Neural crest cell (in vitro differentiated cells): ENCODE measurements at regions not wholly inside any gene's neighbourhood (a gene's known extent, or its start where the extent isn't known, plus 50 kb on each side); places are given as distances from the start of the nearest gene placed in this dataset.
A peak's percentile ranks its signal among the peaks of the same experiment; 100 is the strongest.

Source experiments
- DNase-seq: peaks from one replicate; pipeline ENCODE4 v3.0.0; 2021; ENCODE audit warnings: low read depth, mixed read lengths, low spot score
- H3K27ac Mint-ChIP-seq: one replicate; pipeline ENCODE4 v1.8.0; 2021; ENCODE audit warnings: mild to moderate bottlenecking, mixed read lengths; ENCODE audit not compliant: unreplicated experiment
- H3K27me3 Mint-ChIP-seq: 2 replicates; pipeline ENCODE4 v1.8.0; 2021; ENCODE audit warnings: low read depth, mild to moderate bottlenecking, mixed read lengths
- H3K36me3 Mint-ChIP-seq: 2 replicates; pipeline ENCODE4 v1.8.0; 2021; ENCODE audit warnings: low read depth, mild to moderate bottlenecking, mixed read lengths
- H3K4me1 Mint-ChIP-seq: 2 replicates; pipeline ENCODE4 v1.8.0; 2021; ENCODE audit warnings: mixed read lengths
- H3K4me3 Mint-ChIP-seq: one replicate; pipeline ENCODE4 v1.8.0; 2021; ENCODE audit warnings: mild to moderate bottlenecking, mixed read lengths
- H3K9me3 Mint-ChIP-seq: 2 replicates; pipeline ENCODE4 v1.8.0; 2021; ENCODE audit warnings: mixed read lengths
- TF ChIP-seq, protein P1 (sequence below): fragments of 200-600 bp; sonication (generic); conservative IDR thresholded peaks from 2 replicates; pipeline ENCODE4 v1.5.0; 2021; ENCODE audit warnings: antibody characterized with exemption, mild to moderate bottlenecking

DNA sequence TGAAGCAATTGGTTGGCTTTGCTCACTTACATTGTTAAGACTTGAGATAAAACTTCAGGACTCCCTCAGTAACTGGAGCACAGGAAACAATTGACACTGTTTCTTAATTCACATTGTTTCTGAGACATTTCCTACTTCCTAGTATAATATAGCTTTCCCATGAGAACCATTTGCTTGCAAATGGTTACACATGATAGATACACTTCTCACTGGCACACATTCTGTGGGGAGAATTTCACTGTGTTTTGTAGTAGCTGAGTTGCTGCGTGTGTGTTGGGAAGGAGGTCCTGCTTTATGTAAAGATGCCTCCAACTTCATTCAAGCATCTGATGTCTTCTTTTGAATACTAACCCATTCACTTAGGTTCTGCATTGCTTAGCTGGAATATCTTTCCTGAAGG lies 85.3 kb upstream of the SLC4A4 start:
- H3K9me3 Mint-ChIP-seq = no peaks in the 10 kb centered on the region
- DNase-seq = no peak
- no peaks in the 10 kb centered on the region for H3K27me3 Mint-ChIP-seq
- TF ChIP-seq, protein P1, sequence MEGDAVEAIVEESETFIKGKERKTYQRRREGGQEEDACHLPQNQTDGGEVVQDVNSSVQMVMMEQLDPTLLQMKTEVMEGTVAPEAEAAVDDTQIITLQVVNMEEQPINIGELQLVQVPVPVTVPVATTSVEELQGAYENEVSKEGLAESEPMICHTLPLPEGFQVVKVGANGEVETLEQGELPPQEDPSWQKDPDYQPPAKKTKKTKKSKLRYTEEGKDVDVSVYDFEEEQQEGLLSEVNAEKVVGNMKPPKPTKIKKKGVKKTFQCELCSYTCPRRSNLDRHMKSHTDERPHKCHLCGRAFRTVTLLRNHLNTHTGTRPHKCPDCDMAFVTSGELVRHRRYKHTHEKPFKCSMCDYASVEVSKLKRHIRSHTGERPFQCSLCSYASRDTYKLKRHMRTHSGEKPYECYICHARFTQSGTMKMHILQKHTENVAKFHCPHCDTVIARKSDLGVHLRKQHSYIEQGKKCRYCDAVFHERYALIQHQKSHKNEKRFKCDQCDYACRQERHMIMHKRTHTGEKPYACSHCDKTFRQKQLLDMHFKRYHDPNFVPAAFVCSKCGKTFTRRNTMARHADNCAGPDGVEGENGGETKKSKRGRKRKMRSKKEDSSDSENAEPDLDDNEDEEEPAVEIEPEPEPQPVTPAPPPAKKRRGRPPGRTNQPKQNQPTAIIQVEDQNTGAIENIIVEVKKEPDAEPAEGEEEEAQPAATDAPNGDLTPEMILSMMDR = no peak
- peaks cover 8% of the 10 kb centered on the region for H3K4me1 Mint-ChIP-seq
- no peaks in the 10 kb centered on the region for H3K36me3 Mint-ChIP-seq
- H3K4me3 Mint-ChIP-seq = no peak overlapping the region
- H3K27ac Mint-ChIP-seq = no peak overlapping the region

DNA sequence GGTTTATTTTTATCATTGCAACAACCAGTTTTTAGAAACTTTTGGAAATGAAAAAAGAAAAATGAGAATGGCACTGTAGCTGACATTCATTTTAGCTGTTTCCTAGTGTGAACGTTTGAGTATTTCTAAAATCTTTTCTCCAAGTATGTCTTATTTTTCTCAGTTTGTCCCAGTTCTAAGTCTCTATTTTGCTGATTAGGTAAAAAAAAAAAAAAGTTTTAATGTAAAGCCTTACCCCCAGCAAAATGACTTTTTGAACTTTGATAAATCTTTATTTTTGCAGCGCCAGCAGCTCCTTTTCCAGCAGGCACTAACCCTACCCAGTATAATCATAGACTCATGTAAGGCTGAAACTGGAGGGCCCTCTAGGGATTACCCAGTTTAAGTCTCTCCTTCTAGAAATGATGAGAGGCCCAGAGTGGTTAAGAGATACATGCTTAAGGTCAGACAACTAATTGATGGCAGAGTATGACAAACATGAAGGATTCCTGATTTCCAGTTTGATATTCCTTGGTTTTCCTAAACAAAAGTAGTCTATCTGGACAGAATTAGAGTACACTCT lies 84.3 kb upstream of the SLC4A4 start:
- TF ChIP-seq, protein P1 = no peak
- Mint-ChIP-seq H3K4me3 (no peak overlapping the region), H3K27ac (no peak overlapping the region), H3K4me1 (peaks cover 13% of the 10 kb centered on the region), H3K36me3 (no peaks in the 10 kb centered on the region), H3K27me3 (no peaks in the 10 kb centered on the region), H3K9me3 (no peaks in the 10 kb centered on the region)
- DNase-seq = no peak

DNA sequence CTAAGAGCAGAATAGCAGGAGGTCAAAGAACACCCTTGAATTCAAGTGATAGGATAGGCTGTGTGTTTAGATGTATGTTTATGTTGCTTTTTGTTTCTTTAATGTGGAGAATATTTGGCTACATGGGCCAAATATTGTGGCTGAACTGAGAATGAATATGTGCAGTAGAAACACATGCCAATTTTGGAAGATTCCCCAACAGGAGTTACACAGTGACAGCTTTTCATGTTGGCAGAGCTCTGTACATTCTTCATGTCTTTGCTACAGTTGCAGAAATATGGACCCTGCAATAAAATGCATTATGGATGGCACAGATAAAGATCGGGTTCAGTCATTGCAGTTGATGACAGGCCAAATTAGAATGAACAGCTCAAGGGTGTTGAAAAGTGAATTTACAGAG lies 82.8 kb upstream of the SLC4A4 start:
- Mint-ChIP-seq H3K4me1 (peaks cover 23% of the 10 kb centered on the region), H3K4me3 (no peak overlapping the region), H3K36me3 (no peaks in the 10 kb centered on the region), H3K9me3 (no peaks in the 10 kb centered on the region), H3K27ac (no peak overlapping the region), H3K27me3 (no peaks in the 10 kb centered on the region)
- no peak for DNase-seq
- TF ChIP-seq, protein P1 = no peak

DNA sequence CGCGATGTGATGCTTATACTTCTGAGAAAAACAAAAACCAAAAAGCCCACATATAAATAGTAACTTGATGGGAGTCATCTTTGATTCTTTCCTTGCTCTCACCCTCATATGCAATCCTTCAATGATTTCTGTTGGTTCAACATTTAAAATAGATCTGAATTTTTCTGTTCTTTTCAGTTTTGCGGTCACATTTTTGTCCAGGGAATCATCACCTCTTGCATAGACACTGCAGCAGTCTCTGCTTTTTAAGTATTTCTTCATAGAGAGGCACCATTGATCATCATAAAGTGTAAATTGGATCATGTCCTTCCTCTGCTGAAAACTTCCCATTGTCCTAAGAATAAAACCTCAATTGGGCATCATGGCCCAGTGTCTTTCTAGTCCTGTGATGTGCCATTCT lies 81.1 kb upstream of the SLC4A4 start:
- H3K4me3 Mint-ChIP-seq = no peak overlapping the region
- no peaks in the 10 kb centered on the region for H3K36me3 Mint-ChIP-seq
- no peaks in the 10 kb centered on the region for H3K9me3 Mint-ChIP-seq
- peaks cover 32% of the 10 kb centered on the region for H3K4me1 Mint-ChIP-seq
- TF ChIP-seq, protein P1 = no peak
- no peaks in the 10 kb centered on the region for H3K27me3 Mint-ChIP-seq
- no peak overlapping the region for H3K27ac Mint-ChIP-seq
- DNase-seq = no peak

DNA sequence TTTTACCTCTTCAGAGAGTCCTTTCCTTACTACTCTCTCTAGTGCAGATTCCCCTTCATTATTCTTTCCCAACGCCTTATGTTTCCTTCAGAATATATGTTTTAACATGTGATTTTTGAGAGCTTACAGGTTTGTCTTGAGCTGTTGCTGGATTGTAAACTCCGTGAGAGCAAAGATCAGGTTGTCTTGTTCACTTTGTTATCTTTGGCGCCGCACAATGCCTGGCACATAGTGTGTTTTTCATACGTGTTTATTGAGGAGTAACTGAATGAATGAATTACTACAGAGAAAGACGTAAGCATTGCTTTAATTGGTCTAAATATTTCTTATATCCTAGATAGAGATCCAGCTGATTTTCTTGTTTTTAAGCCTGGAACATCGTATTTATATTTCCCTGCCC lies 80.5 kb upstream of the SLC4A4 start:
- TF ChIP-seq, protein P1 = no peak
- no peaks in the 10 kb centered on the region for H3K36me3 Mint-ChIP-seq
- peaks cover 32% of the 10 kb centered on the region for H3K4me1 Mint-ChIP-seq
- no peak overlapping the region for H3K27ac Mint-ChIP-seq
- H3K27me3 Mint-ChIP-seq = no peaks in the 10 kb centered on the region
- H3K9me3 Mint-ChIP-seq = no peaks in the 10 kb centered on the region
- no peak overlapping the region for H3K4me3 Mint-ChIP-seq
- DNase-seq = no peak

DNA sequence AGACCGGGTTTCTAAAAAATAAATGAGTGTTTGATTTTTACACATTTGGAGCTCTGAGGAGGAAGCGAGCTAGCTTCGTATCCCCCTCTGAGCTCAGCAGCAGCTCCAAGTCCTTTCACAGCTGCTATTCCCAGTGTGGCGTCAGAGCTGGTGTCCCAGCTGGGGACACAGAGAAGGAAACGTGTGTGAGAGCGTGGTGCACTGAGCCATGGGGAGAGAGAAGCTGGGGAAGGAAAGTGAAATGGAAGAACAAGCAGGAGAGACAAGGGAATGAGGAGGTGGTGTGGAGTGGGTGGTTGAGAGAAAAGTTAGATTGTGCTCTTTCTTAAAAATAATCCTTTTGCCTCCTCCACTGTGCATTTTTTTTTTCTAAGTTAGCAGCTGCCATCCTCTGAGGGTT lies 79.5 kb upstream of the SLC4A4 start:
- TF ChIP-seq, protein P1 = no peak
- Mint-ChIP-seq H3K9me3 (no peaks in the 10 kb centered on the region), H3K27me3 (no peaks in the 10 kb centered on the region), H3K36me3 (no peaks in the 10 kb centered on the region), H3K4me3 (no peak overlapping the region), H3K4me1 (peaks cover 32% of the 10 kb centered on the region), H3K27ac (peak overlapping the region; percentile 76)
- DNase-seq = no peak
